H1 (cell line): ENCODE measurements at regions not wholly inside any gene's neighbourhood (a gene's known extent, or its start where the extent isn't known, plus 50 kb on each side); places are given as distances from the start of the nearest gene placed in this dataset.
"Not testable (repeated sequence)": the region's sequence is repeated elsewhere in the genome, so short reads cannot be mapped to it uniquely, and the experiment has no call there.

Source experiments
- CTCF ChIA-PET: fragments of 300-600 bp; sonication (Branson Sonifier 250); formaldehyde crosslinking; loops from one replicate; lab custom pipeline; 2021; ENCODE audit not compliant: partially characterized antibody; lab: Charles Lee
- POLR2A ChIA-PET: fragments of 300-600 bp; sonication (Branson Sonifier 250); formaldehyde crosslinking; loops from one replicate; lab custom pipeline; 2021; ENCODE audit warnings: inconsistent platforms; ENCODE audit not compliant: partially characterized antibody; lab: Charles Lee
- DNase-seq, 2 experiments: peaks; one replicate each; pipeline versions ENCODE4 v3.0.0 to v3.0.0-alpha.2; 2010 to 2022; ENCODE audit warnings: low spot score in 2 of 2, low read depth in 1 of 2, mixed read lengths in 1 of 2
- FAIRE-seq: peaks from 2 replicates; lab custom pipeline; 2011; peaks lifted over from hg19 to GRCh38; lab: Jason Lieb, UNC
- H2AFZ ChIP-seq: 2 replicates; pipeline ENCODE4 v1.8.1; 2012; ENCODE audit warnings: low read length, inconsistent platforms
- H2AK5ac ChIP-seq: 2 replicates; pipeline ENCODE4 v1.6.1; 2013; ENCODE audit warnings: low read depth, low read length
- H2BK120ac ChIP-seq: replicated peaks from 2 replicates; pipeline ENCODE3; 2013; ENCODE audit warnings: low read depth, low read length, inconsistent platforms
- H2BK12ac ChIP-seq: 2 replicates; pipeline ENCODE4 v1.6.1; 2013; ENCODE audit warnings: low read depth, low read length
- H2BK15ac ChIP-seq: 2 replicates; pipeline ENCODE4 v1.6.1; 2013; ENCODE audit warnings: low read length
- H2BK20ac ChIP-seq: 2 replicates; pipeline ENCODE4 v1.6.1; 2013; ENCODE audit warnings: low read length
- H2BK5ac ChIP-seq: 2 replicates; pipeline ENCODE4 v1.6.1; 2013; ENCODE audit warnings: low read depth, low read length
- H3K14ac ChIP-seq: 2 replicates; pipeline ENCODE4 v1.6.1; 2013; ENCODE audit warnings: inconsistent platforms; ENCODE audit not compliant: insufficient read length
- H3K18ac ChIP-seq: 2 replicates; pipeline ENCODE4 v1.6.1; 2013; ENCODE audit warnings: low read length; ENCODE audit errors: extremely low read depth
- H3K23ac ChIP-seq: 2 replicates; pipeline ENCODE4 v1.6.1; 2013; ENCODE audit warnings: inconsistent platforms; ENCODE audit not compliant: insufficient read length
- H3K23me2 ChIP-seq: 2 replicates; pipeline ENCODE4 v1.6.1; 2013; ENCODE audit warnings: low read depth, low read length
- H3K27ac ChIP-seq: 2 replicates; pipeline ENCODE4 v1.6.1; 2011; ENCODE audit warnings: low read depth, low read length, inconsistent platforms
- H3K27me3 ChIP-seq, 4 experiments: replicated peaks in 1 of 4; 1 replicate in 1 of 4; 2 replicates in 3 of 4; pipeline versions ENCODE4 v1.6.1 to v1.8.1; 2011 to 2013; ENCODE audit warnings: low read length in 3 of 4, mild to moderate bottlenecking in 3 of 4, inconsistent platforms in 2 of 4, mixed read lengths in 2 of 4, moderate library complexity in 1 of 4; ENCODE audit not compliant: control insufficient read depth in 3 of 4, insufficient read depth in 3 of 4; ENCODE audit errors: extremely low read depth in 1 of 4
- H3K36me3 ChIP-seq, 4 experiments: 2 replicates each; pipeline versions ENCODE4 v1.6.1 to v1.8.1; 2011 to 2013; ENCODE audit warnings: mild to moderate bottlenecking in 4 of 4, low read length in 3 of 4, moderate library complexity in 2 of 4, control low read depth in 1 of 4, inconsistent platforms in 1 of 4; ENCODE audit not compliant: insufficient read depth in 4 of 4, control insufficient read depth in 2 of 4
- H3K4ac ChIP-seq: replicated peaks from 2 replicates; pipeline ENCODE3; 2013; ENCODE audit warnings: low read length, low read depth, mixed read lengths, inconsistent platforms; ENCODE audit not compliant: insufficient read length
- H3K4me1 ChIP-seq, 4 experiments: replicated peaks in 1 of 4; 1 replicate in 1 of 4; 2 replicates in 3 of 4; pipeline versions ENCODE4 v1.6.1 to v1.8.1; 2011 to 2013; ENCODE audit warnings: low read length in 3 of 4, inconsistent platforms in 2 of 4, mixed read lengths in 1 of 4; ENCODE audit not compliant: insufficient read depth in 4 of 4, control insufficient read depth in 3 of 4
- H3K4me2 ChIP-seq, 2 experiments: 2 replicates each; pipeline versions ENCODE4 v1.6.1 to v1.8.1; 2011 to 2013; ENCODE audit warnings: low read depth in 2 of 2, low read length in 2 of 2, control low read depth in 1 of 2, inconsistent platforms in 1 of 2, mild to moderate bottlenecking in 1 of 2; ENCODE audit not compliant: insufficient read depth in 1 of 2
- H3K4me3 ChIP-seq, 4 experiments: fragments of 200-600, 300-600 bp in 1 of 4; sonication (generic), shearing (Covaris generic), sonication (Bioruptor Twin) in 1 of 4; 2 replicates each; pipeline versions ENCODE4 v1.5.1 to v1.8.1; 2011 to 2016; ENCODE audit warnings: low read length in 4 of 4, low read depth in 3 of 4, control low read depth in 2 of 4, inconsistent platforms in 2 of 4, mild to moderate bottlenecking in 2 of 4, mixed read lengths in 1 of 4, moderate library complexity in 1 of 4; ENCODE audit not compliant: insufficient read depth in 2 of 4; ENCODE audit errors: extremely low read depth in 1 of 4
- H3K56ac ChIP-seq: replicated peaks from 2 replicates; pipeline ENCODE3; 2013; ENCODE audit warnings: low read depth, mild to moderate bottlenecking, mixed read lengths, low read length, inconsistent platforms; ENCODE audit not compliant: insufficient read length
- H3K79me1 ChIP-seq: 2 replicates; pipeline ENCODE4 v1.6.1; 2013; ENCODE audit warnings: low read depth, low read length, control low read depth
- H3K79me2 ChIP-seq, 2 experiments: 2 replicates each; pipeline versions ENCODE4 v1.6.1 to v1.8.1; 2012 to 2013; ENCODE audit warnings: low read length in 2 of 2, mild to moderate bottlenecking in 2 of 2, inconsistent platforms in 1 of 2; ENCODE audit not compliant: insufficient read depth in 2 of 2, control insufficient read depth in 1 of 2
- H3K9ac ChIP-seq, 4 experiments: replicated peaks in 1 of 4; 1 replicate in 1 of 4; 2 replicates in 3 of 4; pipeline versions ENCODE4 v1.6.1 to v1.8.1; 2011 to 2013; ENCODE audit warnings: low read depth in 3 of 4, low read length in 3 of 4, control low read depth in 2 of 4, mild to moderate bottlenecking in 2 of 4, moderate library complexity in 2 of 4, inconsistent platforms in 1 of 4; ENCODE audit errors: extremely low read depth in 1 of 4
- H3K9me3 ChIP-seq, 2 experiments: 2 replicates each; pipeline versions ENCODE4 v1.6.1 to v1.8.1; 2012 to 2013; ENCODE audit warnings: mild to moderate bottlenecking in 2 of 2, moderate library complexity in 2 of 2, control low read depth in 1 of 2, inconsistent platforms in 1 of 2, low read depth in 1 of 2, low read length in 1 of 2, mixed read lengths in 1 of 2; ENCODE audit not compliant: insufficient read depth in 2 of 2
- H4K20me1 ChIP-seq, 2 experiments: replicated peaks in 1 of 2; 2 replicates each; pipeline versions ENCODE3 to v1.8.1; 2011 to 2013; ENCODE audit warnings: inconsistent platforms in 2 of 2, low read length in 2 of 2, mild to moderate bottlenecking in 1 of 2; ENCODE audit not compliant: insufficient read depth in 2 of 2, control insufficient read depth in 1 of 2
- H4K5ac ChIP-seq: 2 replicates; pipeline ENCODE4 v1.6.1; 2013; ENCODE audit warnings: low read length, low read depth, mixed read lengths, inconsistent platforms; ENCODE audit not compliant: insufficient read length
- H4K8ac ChIP-seq: 2 replicates; pipeline ENCODE4 v1.8.0; 2013; ENCODE audit warnings: mild to moderate bottlenecking, moderate library complexity, low read length, inconsistent platforms; ENCODE audit not compliant: insufficient read depth; ENCODE audit errors: extremely low read depth
- H4K91ac ChIP-seq: replicated peaks from 2 replicates; pipeline ENCODE3; 2013; ENCODE audit warnings: low read length, mixed read lengths, inconsistent platforms; ENCODE audit not compliant: insufficient read length

DNA sequence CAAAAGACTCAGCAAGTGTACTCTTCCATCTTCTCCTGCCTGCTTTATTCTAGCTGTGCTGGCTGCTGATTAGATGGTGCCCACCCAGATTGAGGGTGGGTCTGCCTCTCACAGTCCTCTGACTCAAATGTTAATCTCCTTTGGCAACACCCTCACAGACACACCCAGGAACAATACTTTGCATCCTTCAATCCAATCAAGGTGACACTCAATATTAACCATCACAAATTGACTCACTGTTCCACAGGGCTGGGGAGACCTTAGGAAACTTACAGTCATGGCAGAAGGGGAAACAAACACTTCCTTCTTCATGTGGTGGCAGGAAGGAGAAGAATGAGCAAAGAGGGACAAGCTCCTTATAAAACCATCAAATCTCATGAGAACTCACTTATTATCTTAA lies 94.9 kb upstream of the PLSCR5 start:
- H2BK5ac ChIP-seq, H4K5ac ChIP-seq, POLR2A ChIA-PET, H3K79me2 ChIP-seq, H4K91ac ChIP-seq, H2BK20ac ChIP-seq, DNase-seq, FAIRE-seq, H3K27me3 ChIP-seq, H3K4ac ChIP-seq, H3K36me3 ChIP-seq, H2BK120ac ChIP-seq, H3K23me2 ChIP-seq, H3K23ac ChIP-seq, H2AK5ac ChIP-seq, H3K9me3 ChIP-seq, H2BK15ac ChIP-seq, H3K79me1 ChIP-seq, H3K9ac ChIP-seq, H3K18ac ChIP-seq, H2AFZ ChIP-seq, H3K4me1 ChIP-seq, H3K14ac ChIP-seq, H3K27ac ChIP-seq, H2BK12ac ChIP-seq, H3K56ac ChIP-seq, H4K8ac ChIP-seq, H3K4me3 ChIP-seq, H3K4me2 ChIP-seq, H4K20me1 ChIP-seq: not testable (repeated sequence)
- CTCF ChIA-PET: interaction anchor here (1.0 kb wide), 1 partner anchor 21 kb away, joined by 3 read pairs; no protein-coding TSS in a partner anchor
